Keratinocyte (primary cell): ENCODE measurements at regions not wholly inside any gene's neighbourhood (a gene's known extent, or its start where the extent isn't known, plus 50 kb on each side); places are given as distances from the start of the nearest gene placed in this dataset.

Experiments used
- DNase-seq: peaks from one replicate; pipeline ENCODE4 v3.0.0-alpha.2; 2011; ENCODE audit warnings: low read depth, missing footprints, low spot score
- FAIRE-seq: peaks from 2 replicates; lab custom pipeline; 2011; peaks lifted over from hg19 to GRCh38; lab: Jason Lieb, UNC
- H2AFZ ChIP-seq: 2 replicates; pipeline ENCODE4 v1.6.0; 2012; ENCODE audit warnings: low read length, control low read depth, inconsistent platforms; ENCODE audit not compliant: control insufficient read depth
- H3K27ac ChIP-seq: 2 replicates; pipeline ENCODE4 v1.5.1; 2011; ENCODE audit warnings: low read length; ENCODE audit not compliant: control insufficient read depth, insufficient read depth
- H3K27me3 ChIP-seq: 3 replicates; pipeline ENCODE4 v1.6.0; 2011; ENCODE audit warnings: low read length; ENCODE audit not compliant: control insufficient read depth, insufficient read depth; ENCODE audit errors: extremely low read depth
- H3K36me3 ChIP-seq, 2 experiments: 2 replicates in 1 of 2; 3 replicates in 1 of 2; pipeline ENCODE4 v1.5.1; 2011; ENCODE audit warnings: low read length in 2 of 2, mild to moderate bottlenecking in 1 of 2; ENCODE audit not compliant: control insufficient read depth in 2 of 2, insufficient read depth in 2 of 2; ENCODE audit errors: extremely low read depth in 1 of 2
- H3K4me1 ChIP-seq: 3 replicates; pipeline ENCODE4 v1.5.1; 2011; ENCODE audit warnings: low read length; ENCODE audit not compliant: control insufficient read depth, insufficient read depth; ENCODE audit errors: extremely low read depth
- H3K4me2 ChIP-seq: 3 replicates; pipeline ENCODE4 v1.6.0; 2011; ENCODE audit warnings: low read depth, low read length; ENCODE audit not compliant: control insufficient read depth, insufficient read depth; ENCODE audit errors: extremely low read depth
- H3K4me3 ChIP-seq, 3 experiments: fragments of 200-600 bp in 1 of 3; sonication (generic) in 1 of 3; 2 replicates in 2 of 3; 3 replicates in 1 of 3; pipeline ENCODE4 v1.5.1; 2011 to 2016; ENCODE audit warnings: low read length in 3 of 3, mild to moderate bottlenecking in 3 of 3, control low read depth in 2 of 3, inconsistent platforms in 1 of 3, low read depth in 1 of 3, mixed read lengths in 1 of 3, mixed run types in 1 of 3, moderate library complexity in 1 of 3; ENCODE audit not compliant: control insufficient read depth in 2 of 3, insufficient read depth in 2 of 3; ENCODE audit errors: extremely low read depth in 1 of 3
- H3K79me2 ChIP-seq: 2 replicates; pipeline ENCODE4 v1.6.0; 2012; ENCODE audit warnings: low read length; ENCODE audit not compliant: control insufficient read depth, insufficient read depth
- H3K9ac ChIP-seq: 3 replicates; pipeline ENCODE4 v1.6.0; 2011; ENCODE audit warnings: low read length; ENCODE audit not compliant: control insufficient read depth, insufficient read depth; ENCODE audit errors: extremely low read depth
- H3K9me1 ChIP-seq: 3 replicates; pipeline ENCODE4 v1.6.0; 2011; ENCODE audit warnings: low read length; ENCODE audit not compliant: control insufficient read depth, insufficient read depth; ENCODE audit errors: extremely low read depth
- H3K9me3 ChIP-seq: 2 replicates; pipeline ENCODE4 v1.5.1; 2012; ENCODE audit warnings: low read depth, low read length; ENCODE audit not compliant: control insufficient read depth
- H4K20me1 ChIP-seq: 3 replicates; pipeline ENCODE4 v1.6.0; 2011; ENCODE audit warnings: low read length; ENCODE audit not compliant: control insufficient read depth, insufficient read depth; ENCODE audit errors: extremely low read depth
- EZH2 ChIP-seq: IDR thresholded peaks from one replicate; pipeline ENCODE4 v1.6.1; 2012; ENCODE audit warnings: inconsistent platforms, mild to moderate bottlenecking, low read length, moderate library complexity
- dilution Hi-C: fragments of 300-500 bp; cut with MboI; formaldehyde crosslinking; loops from one replicate; pipeline ENCODE4 v1.7.0; 2020; ENCODE audit warnings: low sequenced_read_pairs; ENCODE audit not compliant: extremely low pct_ligation_motif_present
- TF ChIP-seq, protein P1 (sequence below), 3 experiments: IDR thresholded peaks in 1 of 3; conservative IDR thresholded peaks in 1 of 3; optimal IDR thresholded peaks in 1 of 3; 2 replicates in 2 of 3; 3 replicates in 1 of 3; pipeline versions ENCODE3 to v1.5.1; 2011; ENCODE audit warnings: low read length in 3 of 3, mild to moderate bottlenecking in 3 of 3, moderate library complexity in 2 of 3, control low read depth in 1 of 3, inconsistent platforms in 1 of 3; ENCODE audit not compliant: insufficient read depth in 2 of 3; ENCODE audit errors: extremely low read depth in 1 of 3

DNA sequence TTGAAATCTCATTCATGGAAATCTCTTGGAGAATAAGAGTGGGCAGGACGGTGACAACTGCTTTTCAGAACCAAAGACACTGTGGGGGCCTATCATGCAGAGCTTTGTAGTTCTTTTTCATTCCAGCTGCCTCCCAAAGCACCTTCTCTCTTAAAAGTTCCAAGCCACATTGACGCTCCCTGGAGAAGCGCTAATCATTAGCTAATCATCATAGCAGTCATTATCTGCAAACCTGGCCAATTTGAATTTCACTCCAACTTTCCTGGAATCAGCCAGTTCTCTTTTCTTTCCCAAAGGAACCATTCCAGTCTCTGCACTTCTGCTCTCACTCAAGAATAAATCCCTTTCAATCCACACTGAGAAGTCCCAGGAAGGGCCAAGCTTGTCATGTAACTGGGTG lies 1144.1 kb upstream of the IGFBP7 start:
- Histone ChIP-seq H3K4me1 (no peaks in the 10 kb centered on the region), H3K27me3 (no peaks in the 10 kb centered on the region), H3K9ac (no peak overlapping the region), H3K9me1 (no peaks in the 10 kb centered on the region), H3K27ac (no peak overlapping the region), H3K36me3 (no peaks in the 10 kb centered on the region), H2AFZ (no peak overlapping the region), H3K4me2 (no peak overlapping the region), H3K79me2 (no peaks in the 10 kb centered on the region), H3K9me3 (peaks cover 2% of the 10 kb centered on the region), H3K4me3 (no peak overlapping the region), H4K20me1 (no peaks in the 10 kb centered on the region)
- FAIRE-seq (no peak), DNase-seq (no peak)
- dilution Hi-C loops: no loop called here
- TF ChIP-seq EZH2: no peak
- TF ChIP-seq, protein P1, sequence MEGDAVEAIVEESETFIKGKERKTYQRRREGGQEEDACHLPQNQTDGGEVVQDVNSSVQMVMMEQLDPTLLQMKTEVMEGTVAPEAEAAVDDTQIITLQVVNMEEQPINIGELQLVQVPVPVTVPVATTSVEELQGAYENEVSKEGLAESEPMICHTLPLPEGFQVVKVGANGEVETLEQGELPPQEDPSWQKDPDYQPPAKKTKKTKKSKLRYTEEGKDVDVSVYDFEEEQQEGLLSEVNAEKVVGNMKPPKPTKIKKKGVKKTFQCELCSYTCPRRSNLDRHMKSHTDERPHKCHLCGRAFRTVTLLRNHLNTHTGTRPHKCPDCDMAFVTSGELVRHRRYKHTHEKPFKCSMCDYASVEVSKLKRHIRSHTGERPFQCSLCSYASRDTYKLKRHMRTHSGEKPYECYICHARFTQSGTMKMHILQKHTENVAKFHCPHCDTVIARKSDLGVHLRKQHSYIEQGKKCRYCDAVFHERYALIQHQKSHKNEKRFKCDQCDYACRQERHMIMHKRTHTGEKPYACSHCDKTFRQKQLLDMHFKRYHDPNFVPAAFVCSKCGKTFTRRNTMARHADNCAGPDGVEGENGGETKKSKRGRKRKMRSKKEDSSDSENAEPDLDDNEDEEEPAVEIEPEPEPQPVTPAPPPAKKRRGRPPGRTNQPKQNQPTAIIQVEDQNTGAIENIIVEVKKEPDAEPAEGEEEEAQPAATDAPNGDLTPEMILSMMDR (optimal IDR thresholded peaks at IDR 0.05 in 1 of 3, IDR thresholded peaks at IDR 0.05 in 1 of 3, conservative IDR thresholded peaks at IDR 0.05 in 1 of 3; ENCODE audit: extremely low read depth in 1 of 3, insufficient read depth in 2 of 3, low read length in 3 of 3): no peak

DNA sequence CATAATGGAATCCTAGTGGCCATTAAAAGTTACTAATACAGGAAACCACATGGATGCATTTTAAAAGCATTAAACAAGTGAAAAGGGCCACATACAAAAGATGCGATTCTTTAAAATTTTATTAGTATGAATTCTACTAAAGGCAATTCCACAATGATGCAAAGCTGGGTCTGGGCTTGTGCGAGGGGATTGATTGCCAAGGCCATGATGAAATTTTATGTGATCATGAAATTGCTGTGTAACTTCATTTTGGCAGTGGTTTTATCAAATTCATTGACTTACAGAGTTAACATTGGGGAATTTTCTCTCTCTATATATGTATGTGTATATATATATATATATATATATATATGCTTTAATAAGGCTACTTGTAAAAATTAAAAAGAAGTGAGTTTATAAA lies 1142.5 kb upstream of the IGFBP7 start:
- Histone ChIP-seq H3K27me3 (no peaks in the 10 kb centered on the region), H3K4me1 (no peaks in the 10 kb centered on the region), H3K27ac (no peak overlapping the region), H3K4me2 (no peak overlapping the region), H3K4me3 (no peak overlapping the region), H3K36me3 (no peaks in the 10 kb centered on the region), H3K79me2 (no peaks in the 10 kb centered on the region), H3K9me1 (no peaks in the 10 kb centered on the region), H3K9me3 (peaks cover 2% of the 10 kb centered on the region), H2AFZ (no peak overlapping the region), H3K9ac (no peak overlapping the region), H4K20me1 (no peaks in the 10 kb centered on the region)
- FAIRE-seq: no peak
- dilution Hi-C loops: no loop called here
- DNase-seq: no peak
- TF ChIP-seq, protein P1 (optimal IDR thresholded peaks at IDR 0.05 in 1 of 3, IDR thresholded peaks at IDR 0.05 in 1 of 3, conservative IDR thresholded peaks at IDR 0.05 in 1 of 3; ENCODE audit: extremely low read depth in 1 of 3, insufficient read depth in 2 of 3, low read length in 3 of 3): no peak
- TF ChIP-seq EZH2: no peak
